Femur (tissue), 1 donor: ENCODE measurements at regions not wholly inside any gene's neighbourhood (a gene's known extent, or its start where the extent isn't known, plus 50 kb on each side); places are given as distances from the start of the nearest gene placed in this dataset.
"Not testable (repeated sequence)": the region's sequence is repeated elsewhere in the genome, so short reads cannot be mapped to it uniquely, and the experiment has no call there.

Experiments
- DNase-seq: peaks from one replicate; pipeline ENCODE4 v3.0.0-alpha.2; 2017

DNA sequence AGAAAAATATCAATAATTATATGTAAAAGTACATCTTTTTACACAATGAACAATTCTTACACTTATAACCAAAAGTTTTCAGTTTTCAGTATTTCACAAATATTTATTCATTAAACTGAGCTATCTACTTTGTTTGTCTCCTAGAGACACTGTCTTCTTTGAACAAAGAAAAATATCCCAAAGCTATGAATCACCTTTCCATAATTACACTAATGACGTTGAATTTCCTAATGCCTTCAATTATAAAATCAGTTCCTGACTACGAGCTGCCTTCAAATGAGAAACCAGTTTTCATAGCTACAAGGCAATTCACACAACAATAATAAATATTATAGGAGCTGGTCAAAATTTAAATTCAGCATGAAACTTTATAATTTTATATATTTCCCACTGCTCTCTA, 201.8 kb upstream of the BRINP3 start:
- no peak for DNase-seq

DNA sequence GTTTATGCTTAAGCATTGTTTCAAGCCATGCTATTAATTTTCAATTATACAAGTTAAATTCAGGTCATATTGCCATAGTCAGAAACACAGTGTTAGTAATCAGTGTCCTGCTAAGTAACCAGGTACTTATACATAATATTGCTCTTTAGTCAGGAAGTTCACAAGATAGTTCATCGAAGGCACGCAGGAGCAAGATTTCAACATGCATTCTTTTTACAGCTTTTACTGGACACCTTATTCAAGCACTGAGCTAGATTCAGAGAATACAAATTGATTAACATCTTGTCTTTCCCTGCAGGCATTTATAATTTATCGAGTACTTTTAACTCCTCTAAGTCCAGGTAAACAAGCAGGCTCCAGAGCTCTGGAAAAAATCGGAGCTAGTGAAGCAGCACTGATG, 202.3 kb upstream of the BRINP3 start:
- DNase-seq, result no peak

DNA sequence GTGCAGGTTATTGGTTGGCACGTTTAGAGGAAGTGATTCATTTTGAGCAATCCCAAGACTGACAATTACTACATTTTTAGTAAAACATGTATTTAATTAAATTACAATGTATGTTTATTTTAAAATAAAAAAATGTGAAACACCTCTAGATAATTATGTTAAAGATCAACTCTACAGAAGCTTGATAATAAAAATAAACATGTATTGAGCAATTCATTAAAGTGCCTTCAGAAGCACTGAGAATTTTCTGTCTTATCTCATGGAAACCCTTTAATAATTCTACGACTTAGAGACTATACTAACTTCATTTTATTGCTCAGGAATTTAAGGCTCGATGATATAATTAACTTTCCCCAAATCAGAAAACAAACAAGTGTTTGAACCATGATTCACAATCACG, 208.0 kb upstream of the BRINP3 start:
- DNase-seq, result no peak

DNA sequence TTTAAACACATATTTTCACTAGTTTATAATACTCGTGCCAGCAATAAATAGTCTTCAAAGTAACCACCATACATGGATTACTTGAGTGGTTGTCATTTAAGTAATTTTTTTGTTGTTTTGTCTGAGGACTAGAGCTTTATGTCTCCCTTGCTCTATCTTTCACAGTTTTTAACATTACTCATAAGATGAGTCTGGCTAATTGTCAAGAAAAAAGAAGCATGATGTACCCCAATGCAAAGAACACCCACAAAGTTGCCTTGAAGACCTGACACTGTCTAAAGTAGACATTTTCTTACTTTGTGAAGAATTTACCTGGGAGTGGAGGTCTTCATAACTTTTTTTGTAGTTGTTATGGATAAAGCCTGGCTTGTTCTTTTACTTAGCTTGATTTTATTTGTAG, 210.4 kb upstream of the BRINP3 start:
- no peak for DNase-seq

DNA sequence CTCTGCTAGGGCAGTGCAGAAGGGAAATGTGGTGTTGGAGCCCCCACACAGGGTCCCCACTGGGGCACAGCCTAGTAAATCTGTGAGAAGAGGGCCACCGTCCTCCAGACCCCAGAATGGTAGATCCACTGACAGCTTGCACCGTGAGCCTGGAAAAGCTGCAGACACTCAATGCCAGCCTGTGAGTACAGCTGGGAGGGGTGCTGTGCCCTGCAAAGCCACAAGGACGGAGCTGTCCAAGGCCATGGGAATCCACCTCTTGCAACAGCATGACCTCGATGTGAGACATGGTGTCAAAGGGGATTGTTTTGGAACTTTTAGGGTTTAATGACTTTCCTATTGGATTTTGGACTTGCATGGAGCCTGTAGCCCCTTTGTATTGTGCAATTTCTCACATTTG, 220.8 kb upstream of the BRINP3 start:
- not testable (repeated sequence) for DNase-seq

DNA sequence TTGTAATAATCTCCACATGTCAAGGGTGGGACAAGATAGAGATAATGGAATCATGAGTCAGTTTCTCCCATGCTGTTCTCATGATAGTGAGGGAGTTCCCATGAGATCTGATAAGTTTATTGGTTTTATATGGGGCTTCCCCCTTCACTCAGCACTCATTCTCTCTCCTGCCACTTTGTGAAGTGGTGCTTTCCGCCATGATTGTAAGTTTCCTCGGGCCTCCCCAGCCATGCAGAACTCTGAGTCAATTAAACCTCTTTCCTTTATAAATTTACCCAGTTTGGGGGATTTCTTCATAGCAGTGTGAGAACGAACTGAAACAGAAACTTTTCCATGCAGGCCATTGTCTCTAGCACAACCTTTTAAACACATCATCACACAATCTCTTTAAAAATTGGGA, 221.5 kb upstream of the BRINP3 start:
- DNase-seq, result no peak

DNA sequence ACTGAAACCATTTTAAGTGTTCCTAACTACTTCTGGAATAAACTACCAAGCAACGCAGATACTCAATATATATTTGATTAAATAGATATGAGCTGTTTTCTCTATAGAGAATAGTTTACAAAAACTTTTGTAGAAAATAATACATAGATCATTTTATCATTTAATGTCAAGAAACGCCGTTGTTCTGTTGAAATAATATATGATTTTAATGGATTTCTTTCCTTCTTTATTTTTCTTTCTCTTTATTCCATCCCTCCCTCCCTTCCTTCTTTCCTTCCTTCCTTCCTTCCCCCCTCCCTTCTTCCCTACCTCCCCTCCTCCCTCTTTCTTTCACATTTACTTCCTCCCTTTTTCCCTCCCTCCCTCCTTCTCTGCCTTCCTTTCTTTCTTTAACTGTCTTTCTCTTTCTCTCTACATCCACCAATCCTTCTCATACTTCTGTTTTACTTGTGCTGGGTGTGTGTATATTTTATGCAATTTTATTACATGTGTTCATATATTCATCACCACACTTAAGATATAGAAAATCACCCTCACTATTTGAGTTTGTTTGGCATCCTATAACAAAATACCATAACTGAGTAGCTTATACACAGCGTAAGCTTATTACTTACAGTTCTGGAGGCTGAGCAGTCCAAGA, 230.9 kb upstream of the BRINP3 start:
- no peak for DNase-seq

DNA sequence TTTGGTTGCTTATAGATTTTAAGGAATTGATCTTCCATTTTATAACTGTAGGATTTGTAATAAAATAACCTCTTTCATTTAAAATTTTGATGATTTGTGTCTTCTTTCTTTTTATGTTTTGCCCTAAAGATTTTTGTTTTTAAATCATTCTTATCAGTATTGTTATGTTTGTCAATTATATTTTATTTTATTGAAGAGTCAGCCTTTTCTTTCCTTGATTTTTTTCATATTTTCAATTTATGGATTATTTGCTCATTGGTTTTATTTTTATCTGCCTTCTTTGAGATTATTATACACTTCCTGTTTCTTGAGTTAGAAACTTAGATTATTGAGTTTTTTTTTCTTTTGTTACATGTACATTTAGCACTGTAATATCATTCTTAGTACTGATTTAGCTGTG, 233.4 kb upstream of the BRINP3 start:
- no peak for DNase-seq

DNA sequence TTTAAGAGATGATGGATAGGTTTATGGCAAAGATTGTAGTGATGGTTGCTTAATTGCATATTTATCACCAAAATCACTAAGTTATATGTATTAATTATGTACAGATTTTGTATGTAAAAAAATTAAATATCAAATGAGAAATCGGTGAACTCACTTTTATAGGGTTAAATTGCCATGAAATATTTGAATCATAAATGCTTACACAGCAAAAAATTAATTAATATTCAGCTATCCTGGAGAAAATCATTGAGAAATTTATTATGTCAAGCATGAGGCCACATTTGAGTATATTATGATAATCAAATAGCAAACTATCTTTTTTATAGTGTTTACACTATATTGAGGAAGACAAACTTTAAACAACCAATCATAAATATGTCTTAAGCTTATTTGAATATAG, 239.4 kb upstream of the BRINP3 start:
- DNase-seq, result no peak

DNA sequence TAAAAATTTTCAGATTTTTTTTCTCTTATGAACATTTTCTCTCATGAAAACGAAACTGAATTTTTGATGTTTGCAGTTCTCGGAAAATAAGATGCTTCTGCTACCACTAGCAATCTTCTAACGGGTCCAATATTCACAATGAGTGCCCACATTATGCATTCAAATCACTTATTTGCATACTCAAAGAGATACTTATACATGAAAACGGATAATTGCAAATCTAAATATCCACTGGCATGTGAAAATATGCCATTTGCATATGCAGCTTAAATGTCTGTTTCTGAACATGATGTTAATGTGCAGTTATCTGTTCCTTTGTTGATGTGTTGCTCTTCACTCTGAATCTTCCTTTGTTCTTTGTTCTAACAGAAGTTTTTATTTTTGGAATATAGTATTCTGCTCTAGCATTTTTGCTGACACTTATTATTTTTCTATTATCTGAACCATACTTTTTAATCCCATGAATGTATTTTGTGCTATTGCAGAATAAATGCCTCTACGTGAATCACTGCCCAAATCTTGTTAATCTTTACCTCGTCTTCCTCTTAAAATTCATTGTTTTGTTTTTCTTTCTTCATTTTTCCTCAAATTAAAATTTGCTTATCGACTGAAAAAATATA, 259.4 kb upstream of the BRINP3 start:
- DNase-seq, result no peak

DNA sequence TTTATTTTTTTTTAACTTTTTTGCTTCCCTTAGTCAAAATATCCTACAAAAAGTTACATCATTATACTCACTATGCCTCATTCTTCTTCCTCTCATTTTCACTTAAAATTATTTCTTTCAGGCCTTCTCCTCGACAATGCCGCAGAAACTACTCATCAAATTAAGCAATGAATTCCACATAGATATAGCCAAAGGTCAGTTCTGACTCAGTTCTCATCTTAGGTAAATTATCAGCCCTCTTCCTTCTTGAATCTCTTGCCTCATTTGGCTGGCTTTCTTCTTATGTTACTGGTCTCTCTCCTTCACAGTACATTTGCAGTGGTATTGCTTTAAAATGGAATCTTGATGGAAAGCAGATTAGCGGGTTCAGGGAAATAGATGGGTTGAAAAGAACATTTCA, 260.7 kb upstream of the BRINP3 start:
- DNase-seq, result no peak

DNA sequence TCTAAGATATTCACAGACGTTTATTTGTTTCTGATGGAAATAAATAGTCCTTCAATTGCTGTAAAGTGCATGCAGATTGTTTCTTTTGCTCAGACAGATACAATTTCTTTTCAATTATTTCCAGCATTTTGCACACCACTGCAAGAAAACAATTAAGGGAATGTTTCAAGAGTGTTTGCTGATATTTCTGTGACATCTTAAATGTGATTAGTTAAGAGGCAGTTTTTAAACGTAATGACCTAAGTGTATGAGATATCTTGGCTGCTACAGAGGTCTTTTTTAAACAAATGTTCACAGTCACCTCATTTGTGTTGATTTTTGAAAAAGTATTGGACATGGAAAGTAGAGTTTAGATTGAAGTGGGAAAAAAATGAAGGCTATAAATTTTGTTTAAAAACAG, 262.3 kb upstream of the BRINP3 start:
- DNase-seq, result no peak

DNA sequence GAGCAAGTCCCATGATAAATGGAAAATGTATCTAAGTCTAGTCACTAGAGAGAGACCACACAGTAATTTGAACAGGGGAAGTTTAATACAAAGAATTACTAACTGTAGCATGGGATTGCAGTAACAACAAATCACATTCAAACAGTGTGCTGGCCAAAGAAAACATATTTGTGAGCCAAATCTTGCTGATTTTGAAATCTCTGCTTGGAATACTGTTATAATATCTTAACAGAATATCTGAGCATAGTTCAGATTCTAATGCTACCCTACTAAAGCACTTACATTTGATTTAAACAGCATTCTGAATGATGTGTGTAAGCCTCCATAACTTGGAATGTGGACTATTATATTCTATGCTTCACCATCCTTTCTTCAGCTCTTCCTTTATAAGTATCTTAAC, 270.0 kb upstream of the BRINP3 start:
- DNase-seq, result no peak

DNA sequence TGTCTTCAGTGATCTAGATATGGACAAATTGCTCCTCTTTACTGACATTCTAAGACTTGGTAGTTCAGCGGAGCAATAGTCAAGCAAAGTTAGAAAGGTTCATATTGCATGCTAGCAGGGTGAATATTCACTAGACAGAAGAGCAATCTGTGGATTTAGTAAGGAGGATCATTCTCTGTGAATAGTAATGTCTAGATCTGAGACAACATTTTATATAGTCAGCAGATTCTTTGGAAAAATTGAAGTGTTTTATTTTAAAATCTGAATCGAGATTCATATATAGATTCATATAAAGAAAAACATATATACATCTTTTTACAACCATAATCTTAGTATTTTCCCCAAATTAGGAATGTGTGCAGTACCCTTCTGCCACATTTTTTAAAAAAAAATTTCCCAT, 274.5 kb upstream of the BRINP3 start:
- DNase-seq, result no peak

DNA sequence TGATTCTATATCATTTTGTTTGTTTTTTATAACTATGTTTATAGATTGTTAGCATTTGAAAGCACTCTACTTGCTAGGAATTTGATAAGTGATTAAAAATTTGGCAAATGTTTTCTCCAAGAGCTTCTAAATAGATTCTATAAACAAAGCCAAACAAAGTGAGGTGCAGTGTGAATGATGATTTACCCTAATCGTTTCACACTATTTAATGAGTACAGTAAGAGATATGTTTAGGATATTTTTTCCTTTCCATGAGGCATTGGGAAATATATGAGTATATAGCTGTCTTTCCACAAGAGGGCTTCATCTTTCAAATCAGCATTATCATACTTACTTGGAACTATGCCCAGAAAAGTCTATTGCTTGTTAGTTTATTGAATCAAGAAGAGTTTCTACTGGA, 277.0 kb upstream of the BRINP3 start:
- DNase-seq, result no peak

DNA sequence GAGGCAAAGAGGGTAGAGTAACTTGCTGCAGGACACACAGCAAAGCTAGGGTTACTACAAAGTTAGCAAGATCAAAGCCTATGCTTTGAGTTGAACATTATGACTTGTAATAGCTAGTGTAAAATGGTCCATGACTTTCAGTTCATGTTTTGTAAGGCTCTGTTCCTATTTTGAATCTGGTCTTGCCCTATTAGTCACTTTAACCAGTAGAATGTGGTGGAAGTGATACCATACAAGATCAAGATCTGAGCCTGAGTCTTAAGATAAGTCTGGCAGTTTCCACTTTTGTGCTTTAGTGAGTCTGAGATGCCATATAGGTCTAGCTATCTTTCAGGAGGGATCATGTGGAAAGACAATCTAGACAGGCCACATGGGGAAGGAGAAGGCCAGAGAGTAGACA, 282.1 kb upstream of the BRINP3 start:
- no peak for DNase-seq

DNA sequence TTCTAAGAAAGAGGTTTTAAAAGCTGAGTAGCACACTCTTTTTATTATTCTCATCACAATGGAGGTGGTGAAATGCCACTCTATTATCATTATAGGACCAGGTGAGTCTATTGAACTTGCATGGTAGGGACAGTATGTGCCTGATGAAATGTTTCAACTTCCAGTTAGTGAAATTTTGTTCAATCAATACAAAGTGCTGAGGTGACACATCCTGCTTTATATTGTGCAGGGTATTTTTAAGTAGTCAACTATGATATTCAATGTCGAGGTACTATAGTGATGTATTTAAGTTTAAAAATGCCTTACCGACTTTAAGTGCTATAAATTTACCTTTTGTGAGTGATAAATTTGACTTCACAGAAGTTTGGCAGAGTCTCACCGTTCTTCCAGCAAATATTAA, 284.7 kb upstream of the BRINP3 start:
- DNase-seq, result no peak

DNA sequence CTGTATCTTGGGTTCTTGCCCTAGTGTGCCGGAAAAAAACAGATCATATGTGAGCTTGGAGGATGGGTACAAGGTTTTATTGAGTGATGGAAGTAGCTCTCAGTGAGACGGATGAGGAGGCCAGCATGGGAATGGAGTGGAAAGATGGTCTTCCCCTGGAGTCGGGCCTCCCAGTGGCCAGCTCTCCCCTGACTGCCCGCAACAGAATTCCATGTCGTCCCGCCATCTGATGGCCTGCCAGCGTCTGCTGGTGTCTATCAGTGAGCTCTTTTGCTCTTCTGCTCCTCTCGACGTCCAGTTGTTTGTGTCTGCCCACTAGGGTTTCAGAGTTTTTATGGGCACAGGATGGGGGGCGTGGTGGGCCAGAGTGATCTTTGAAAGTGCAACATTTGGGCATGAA, 315.2 kb upstream of the BRINP3 start:
- DNase-seq, result no peak

DNA sequence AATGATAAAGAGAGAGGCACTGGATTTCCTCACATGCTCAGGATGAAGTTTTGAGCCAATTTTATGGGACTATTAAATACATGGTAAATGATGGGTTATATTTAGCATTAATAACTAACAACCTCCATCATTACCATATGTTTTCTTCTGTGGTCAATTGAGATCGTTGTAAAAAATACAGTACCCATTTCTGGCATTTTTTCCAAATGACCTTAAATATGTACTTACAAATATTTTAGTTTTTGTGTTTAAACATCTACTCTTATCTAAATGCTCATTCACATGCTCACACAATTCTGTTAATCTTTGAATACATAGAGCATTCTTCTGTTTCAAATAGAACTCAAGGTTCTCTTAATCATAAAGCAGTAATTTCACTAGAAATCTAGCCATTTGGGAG, 330.0 kb upstream of the BRINP3 start:
- no peak for DNase-seq

DNA sequence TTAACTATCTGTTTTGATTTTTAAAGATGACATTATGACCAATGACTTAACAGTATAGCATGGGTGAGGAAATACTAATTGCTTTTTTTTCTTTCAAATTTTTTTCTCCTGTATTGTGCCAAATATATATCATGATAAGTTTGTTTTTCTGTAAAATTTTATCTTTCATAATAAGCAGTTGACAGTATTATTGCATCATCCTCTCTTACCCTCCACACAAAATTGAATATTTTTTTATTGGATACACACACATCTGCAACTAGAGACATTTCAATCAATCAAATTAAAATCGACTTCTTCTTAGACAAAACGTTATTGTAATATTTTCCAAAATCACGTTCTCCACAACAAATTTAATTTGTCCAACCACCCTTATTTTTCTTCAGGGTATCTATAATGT, 330.4 kb upstream of the BRINP3 start:
- no peak for DNase-seq

DNA sequence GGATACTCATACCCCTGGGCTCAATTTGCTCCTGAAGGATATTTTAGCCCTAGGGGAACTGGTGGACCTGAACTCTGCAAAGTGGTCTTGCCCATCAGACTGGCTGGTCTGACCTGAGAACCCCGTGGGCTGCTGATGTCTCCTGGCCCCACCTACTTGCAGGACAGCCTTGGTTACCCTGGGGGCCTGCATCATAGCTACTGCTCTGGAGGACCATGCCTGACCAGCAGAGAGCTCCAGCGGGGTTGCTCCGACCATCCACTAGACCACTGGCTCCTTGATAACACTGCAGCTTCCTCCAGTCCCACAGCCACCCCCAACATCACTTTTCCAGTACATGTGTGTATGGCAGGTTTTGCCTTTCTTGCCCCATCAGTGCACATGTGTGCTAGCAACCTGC, 331.6 kb upstream of the BRINP3 start:
- no peak for DNase-seq

DNA sequence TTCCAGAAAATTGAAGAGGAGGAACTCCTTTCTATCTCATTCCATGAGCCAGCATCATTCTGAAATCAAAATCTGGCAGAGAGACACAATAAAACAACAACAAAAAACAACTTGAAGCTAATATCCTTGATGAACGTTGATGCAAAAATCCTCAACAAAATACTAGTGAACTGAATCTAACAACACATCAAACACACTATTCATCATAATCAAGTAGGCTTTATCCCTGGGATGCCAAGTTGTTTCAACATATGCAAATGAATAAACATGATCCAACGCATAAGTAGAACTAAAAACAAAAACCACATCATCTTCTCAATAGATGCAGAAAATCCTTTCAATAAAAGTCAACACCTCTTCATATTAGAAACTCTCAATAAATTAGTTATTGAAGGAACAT, 335.3 kb upstream of the BRINP3 start:
- DNase-seq, result no peak

DNA sequence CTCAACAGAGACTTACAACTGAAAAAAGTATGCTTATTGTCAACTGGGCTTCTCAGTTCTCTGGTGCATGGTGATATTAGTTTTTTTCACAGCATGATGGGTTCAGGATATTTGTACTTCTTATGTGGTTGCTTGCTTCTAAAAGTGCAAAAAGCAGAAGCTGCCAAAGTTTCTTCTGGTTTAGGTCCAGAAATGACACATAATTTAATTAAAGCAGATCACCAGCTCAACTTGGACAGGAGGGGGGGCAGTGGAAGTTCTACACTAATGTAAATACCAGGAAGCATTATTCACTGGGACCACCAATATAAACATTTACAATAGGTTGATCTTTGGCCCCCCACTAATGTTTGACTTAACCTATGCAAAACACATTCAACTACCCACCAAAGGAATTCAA, 354.8 kb upstream of the BRINP3 start:
- no peak for DNase-seq

DNA sequence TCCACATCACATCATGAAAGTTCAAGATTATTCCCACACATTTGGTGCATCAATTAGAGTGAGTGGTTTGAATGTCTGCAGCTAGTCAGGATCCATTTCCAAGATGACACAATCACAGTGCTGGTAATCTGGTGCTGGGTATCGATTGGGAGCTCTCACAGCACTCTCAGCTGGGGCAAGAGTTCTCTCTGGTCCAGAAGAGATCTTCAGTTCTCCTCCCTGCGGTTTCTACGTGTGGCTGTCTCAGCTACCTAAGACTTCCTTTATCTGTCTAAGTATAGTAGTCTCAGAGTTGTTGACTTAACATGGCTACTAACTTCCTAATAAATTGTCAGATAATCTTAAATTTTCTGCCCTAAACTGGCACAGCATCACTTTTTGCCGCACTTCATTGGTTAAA, 358.0 kb upstream of the BRINP3 start:
- DNase-seq, result no peak

DNA sequence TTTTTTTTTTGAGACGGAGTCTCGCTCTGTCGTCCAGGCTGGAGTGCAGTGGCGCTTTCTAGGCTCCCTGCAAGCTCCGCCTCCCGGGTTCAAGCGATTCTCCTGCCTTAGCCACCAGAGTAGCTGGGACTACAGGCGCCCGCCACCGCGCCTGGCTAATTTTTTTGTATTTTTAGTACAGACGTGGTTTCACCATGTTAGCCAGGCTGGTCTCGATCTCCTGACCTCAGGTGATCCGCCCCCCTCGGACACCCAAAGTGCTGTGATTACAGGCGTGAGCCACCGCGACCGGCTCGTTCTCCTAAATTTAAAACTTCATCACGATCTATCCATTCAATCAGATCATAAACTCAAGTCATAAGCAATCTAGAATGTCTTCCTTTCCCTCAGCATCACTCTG, 359.5 kb upstream of the BRINP3 start:
- DNase-seq, result not testable (repeated sequence)
